Sciatic nerve (tissue), 2 donors: ENCODE measurements at regions not wholly inside any gene's neighbourhood (a gene's known extent, or its start where the extent isn't known, plus 50 kb on each side); places are given as distances from the start of the nearest gene placed in this dataset.

Experiments
- ATAC-seq: fragments of 200-7000 bp; cut with Tn5 transposase; one replicate; pipeline ENCODE4 v1.9.1; 2020; ENCODE audit warnings: mild to moderate bottlenecking, moderate library complexity
- DNase-seq: peaks from one replicate; pipeline ENCODE4 v3.0.0-alpha.2; 2020; ENCODE audit warnings: low spot score
- intact Hi-C: fragments of 100-400 bp; cut with DNase I; formaldehyde crosslinking; loops from one replicate; pipeline ENCODE4 v1.14.2; 2022
- donor health status: DM: no; HTN: no; CAD: no.
- donor health status: DM: no; HTN: no; CAD: no.

DNA sequence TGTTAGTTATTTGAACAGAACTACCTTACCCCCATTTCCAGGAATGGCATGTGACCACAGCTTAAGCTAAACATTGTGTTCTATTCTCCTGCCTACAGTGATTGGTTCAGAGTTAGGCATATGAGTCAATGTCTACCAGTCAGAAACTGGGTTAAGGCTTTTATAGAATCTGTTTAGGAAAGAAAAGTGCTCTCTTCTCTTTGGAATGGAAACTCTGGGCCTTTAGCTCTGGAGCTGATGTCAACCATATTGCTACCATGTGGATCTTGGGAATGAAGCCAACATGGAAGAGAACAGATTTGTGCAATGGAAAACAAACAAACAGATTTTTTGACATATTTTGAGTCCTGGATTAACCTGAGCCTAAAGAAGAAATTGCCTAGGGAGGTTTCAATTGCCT, 488.9 kb upstream of the TNC start:
- intact Hi-C loops: no loop called here
- no peak for ATAC-seq
- no peak for DNase-seq

DNA sequence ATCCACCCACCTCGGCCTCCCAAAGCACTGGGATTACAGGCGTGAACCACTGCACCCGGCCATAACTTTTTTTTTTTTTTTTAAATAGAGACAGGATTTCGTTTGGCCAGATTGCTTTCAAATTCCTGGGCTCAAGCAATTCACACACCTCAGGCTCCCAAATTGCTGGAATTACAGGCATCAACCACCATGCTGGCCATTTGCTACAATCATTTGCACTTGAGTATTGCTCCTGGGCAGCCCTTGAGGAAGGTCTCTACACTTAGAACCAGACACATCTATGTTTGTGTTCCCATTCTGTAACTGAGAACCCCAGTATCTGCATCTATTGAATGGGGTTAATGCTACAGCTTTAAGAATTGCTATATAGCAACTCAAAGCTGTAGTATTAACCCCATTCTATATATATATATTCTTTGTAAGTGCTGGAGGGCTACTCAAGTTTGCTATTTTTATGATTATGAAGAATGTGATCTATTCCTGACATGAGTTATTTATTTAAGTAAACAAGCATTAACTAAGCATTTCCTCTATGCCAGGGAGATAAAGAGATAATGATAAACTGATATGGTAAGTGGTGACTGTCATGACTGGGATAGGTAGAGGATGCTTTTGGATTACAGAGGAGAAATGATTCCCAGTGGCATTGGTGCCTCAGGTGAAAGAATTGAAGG, 496.5 kb upstream of the TNC start:
- no peak for DNase-seq
- no peak for ATAC-seq
- intact Hi-C loops: no loop called here

DNA sequence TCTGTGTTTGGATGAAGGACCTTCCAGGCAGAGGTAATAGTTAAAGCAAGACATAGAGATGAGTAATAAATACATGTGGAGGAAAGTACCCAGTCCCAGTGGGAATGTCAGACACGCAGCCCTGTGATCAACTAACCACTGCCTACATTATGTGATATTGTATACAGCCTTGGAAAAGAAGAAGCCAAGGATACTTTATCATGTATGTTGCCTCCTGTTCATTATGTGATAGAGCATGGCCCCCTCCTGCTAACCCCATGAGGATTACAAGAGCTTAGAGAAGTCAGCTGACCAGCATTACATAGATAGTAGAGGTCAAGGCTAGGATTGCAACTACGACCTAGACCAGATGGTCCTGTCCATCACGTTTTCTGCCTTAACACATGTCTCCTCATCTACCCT, 497.0 kb upstream of the TNC start:
- intact Hi-C loops: no loop called here
- ATAC-seq: no peak
- DNase-seq: no peak

DNA sequence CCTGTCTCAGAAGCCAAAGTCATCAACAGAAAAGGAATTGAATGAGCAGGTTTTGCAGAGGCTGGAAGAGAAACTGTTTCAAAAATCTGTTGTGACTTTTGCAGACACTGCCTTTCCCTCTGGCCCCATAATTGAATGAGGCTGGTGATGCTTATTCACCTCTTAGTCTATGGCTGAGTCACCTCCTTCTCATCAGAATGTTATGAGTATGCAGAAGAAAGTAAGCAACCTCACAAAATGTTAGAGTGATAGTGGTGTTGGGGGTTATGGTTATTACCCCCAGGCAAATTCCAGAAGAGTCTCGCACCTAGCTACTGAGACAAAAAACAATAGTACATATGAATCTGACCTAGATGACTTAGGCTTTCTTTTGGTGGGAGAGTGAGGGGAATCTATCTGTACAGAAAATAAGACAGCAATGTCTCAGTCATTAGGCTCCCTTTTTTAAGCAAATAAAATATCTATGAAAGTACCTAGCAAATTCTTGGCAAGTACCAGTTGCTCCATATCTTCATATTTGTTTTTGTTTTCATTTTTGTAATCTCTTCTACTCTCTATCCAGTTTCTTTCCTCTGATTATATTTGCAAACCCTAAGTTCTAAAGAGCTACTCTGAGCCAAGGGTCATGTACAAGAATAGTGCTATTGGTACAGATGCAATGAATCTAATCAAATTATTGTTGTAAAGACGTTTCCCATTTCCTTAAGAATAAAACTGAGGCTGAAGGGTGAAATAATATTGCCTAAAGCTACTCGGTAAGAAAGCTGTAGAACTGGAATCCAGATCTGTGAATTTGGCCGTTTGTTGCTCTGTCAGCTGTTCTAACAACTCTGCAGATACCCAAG, 498.1 kb upstream of the TNC start:
- DNase-seq (no peak), ATAC-seq (no peak)
- intact Hi-C loops: no loop called here

DNA sequence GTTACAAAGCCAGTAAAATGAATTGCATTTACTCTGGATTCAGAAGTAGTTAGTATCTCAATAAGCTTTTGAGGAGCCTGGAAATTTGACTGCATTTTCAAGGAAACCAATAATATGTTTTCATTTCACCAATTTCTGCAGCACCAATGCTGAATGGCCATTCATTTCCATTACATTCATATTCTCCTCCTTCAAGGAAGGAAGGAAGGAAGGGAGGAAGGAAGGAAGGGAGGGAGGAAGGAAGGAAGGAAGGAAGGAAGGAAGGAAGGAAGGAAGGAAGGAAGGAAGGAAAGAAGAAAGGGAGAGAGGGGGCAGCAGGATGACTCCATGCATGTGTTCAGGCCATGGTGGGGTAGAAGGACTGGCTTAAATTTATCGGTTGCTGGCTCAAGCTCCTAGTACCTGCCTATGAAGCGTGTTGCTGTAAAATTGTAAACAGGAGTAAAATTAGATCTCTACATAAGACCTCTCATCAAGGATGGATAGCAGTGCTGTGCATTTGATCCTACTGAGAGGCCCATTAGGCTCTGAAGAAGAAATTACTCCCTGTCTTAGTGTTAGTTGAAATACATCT, 498.8 kb upstream of the TNC start:
- intact Hi-C loops: no loop called here
- DNase-seq (no peak), ATAC-seq (no peak)

DNA sequence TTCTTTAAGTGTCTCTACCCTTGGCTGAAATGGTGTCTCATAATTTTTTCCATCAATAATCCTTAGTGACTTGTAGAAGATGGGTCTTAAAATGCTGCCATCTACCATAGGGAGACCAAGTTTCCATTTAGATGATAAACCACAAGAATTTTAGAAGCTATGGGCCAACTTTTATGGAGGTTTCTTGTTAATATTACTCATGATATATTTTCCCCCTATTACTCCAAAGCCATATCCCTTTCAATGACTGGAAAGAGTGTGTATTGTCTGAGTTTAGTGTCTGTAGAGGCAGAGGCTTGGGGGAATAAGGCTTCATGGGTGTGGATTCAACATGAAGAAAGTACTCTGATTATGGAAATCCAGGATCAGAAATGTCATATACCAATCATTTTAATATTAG, 507.3 kb upstream of the TNC start:
- ATAC-seq (no peak), DNase-seq (no peak)
- intact Hi-C loops: no loop called here

DNA sequence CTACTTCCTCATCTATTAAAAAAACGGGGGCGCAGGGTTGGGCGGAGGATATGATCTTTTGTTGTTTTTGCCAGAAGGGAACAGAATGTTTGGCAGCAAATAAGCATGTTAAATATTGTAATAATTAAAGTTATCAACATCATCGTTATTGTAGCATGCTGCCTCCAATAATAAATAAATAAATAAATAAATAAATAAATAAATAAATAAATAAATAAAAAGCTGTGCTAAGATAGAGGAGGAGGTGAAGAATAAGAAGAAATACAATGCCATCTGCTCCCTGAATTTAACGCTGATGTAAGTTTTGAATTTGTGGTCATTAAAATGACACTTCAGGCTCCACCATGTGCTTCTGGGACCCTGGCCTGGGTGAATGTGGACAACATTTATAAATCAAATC, 508.0 kb upstream of the TNC start:
- intact Hi-C loops: no loop called here
- ATAC-seq (no peak), DNase-seq (no peak)

DNA sequence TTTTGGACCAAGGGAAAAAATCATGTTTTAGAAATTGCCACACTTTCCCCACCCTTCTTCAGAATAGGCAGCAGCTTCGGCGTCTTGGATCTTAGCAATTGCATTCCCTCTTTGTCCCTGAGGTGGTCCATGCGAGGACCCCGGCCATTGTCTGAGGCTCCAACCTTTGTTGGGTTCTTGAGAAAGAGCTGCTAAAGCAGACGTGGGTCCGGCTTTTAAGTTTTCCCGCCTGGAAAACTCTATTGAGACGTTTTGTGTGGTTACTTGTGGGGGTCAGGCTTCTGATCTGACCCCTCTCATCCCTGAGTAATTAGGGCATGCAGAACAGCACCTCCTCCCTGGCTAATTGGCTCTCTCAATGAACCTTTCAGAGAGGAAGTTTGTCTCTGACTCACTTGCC, 509.6 kb upstream of the TNC start:
- ATAC-seq: no peak
- DNase-seq: no peak
- intact Hi-C loops: no loop called here

DNA sequence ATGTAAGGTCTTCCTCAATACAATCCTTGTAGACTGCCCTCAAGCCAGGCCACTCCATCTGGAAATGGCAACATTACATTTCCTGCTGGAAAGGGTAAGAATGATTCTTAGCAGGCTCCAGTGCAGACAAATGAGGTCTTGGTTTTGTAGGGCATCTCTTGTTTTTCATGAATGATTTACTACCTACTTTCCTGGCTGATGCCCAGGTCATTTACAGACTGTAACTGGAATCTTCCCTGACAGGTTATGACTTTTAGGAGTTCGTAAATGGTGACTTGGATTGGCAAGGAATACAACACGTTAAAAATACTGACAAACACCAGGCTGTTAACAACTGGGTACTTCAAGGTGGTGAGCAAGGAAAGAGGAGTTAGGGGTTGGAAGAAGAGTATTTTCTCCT, 510.5 kb upstream of the TNC start:
- ATAC-seq: no peak
- DNase-seq: no peak

DNA sequence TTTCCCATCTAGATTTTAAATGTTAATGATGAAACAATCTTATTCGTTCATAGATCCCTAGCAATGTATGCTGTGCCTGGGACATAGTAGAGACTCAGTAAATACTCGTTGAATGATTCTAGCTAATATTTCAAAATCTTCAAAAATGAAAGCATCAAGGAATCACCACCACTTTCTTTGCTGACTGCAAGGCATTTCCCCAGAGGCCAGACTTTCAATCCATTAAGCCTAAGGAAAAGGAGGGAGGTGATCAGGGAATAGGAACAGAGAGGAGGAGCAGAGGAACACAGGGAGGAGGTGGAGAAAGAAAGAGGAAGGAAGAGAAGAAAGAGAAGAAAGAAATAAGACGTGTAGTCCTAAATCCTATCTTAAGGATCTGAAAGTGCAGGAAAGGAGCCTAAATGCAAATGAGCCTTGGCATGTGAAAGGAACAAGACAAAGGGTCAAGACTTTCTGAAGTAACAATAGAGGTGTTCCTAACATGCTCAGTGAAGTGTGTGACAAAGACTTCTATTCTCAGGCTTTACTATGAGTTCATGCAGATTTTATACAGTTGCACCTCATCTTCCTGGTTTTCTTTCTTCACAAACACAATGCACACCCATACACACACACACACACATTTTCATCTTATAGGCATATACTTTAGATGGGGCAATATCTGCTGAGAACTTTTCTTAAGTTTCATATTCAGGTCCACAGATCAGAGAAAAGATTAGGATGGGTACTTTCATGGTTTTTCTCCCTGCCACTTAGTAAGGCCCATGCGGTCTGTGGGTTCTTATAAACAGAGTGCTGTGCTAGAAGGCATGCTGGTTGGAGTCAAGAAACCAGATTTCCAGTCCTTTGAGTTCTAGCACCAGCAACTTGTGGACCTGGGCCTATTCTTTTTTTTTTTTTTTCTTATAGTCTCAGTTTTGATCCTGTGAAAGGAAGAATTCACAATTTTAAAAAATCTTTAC, 512.2 kb upstream of the TNC start:
- ATAC-seq (no peak), DNase-seq (no peak)
- intact Hi-C loops: no loop called here

More for the DNA sequence above, 510.5 kb upstream of the TNC start:
- intact Hi-C loops: no loop called here

DNA sequence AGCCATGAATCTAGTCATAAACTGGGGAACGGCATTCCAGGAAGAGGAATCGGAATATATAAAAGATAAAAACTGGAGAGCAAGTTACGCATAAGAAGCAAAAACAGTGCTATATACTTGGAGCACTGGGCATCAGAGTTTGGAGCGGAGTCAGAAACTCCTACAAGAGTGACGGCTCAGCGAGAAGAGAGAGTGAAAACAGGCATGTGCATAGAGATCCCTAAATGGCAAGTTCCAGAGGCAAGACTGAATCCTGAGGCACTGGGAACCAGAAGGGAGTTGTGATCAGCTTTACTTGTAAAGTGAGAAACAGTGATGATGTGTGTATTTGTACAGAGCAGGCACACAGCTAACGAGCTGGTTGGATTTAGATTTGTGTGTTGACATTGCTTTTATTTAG, 514.4 kb upstream of the TNC start:
- no peak for DNase-seq
- intact Hi-C loops: no loop called here
- ATAC-seq: no peak

DNA sequence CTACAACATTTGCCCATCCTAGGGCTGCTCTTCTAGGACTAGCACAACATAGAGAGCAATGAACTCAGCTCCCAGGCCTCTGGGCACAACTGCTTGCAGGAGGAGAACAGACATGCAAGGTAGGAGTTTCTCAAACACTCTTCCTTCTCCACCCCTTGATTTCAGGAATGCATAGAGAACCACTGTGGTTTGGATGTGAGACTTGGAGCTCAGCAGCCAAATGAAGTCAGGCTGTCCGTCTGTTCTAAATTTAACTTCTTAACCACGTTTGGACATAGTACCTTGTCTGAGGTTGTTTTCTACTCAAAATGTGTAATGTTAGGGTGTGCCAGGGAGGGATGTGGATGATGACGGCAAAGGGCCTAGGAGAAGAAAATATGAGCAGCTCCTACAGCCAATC, 515.1 kb upstream of the TNC start:
- intact Hi-C loops: no loop called here
- DNase-seq (no peak), ATAC-seq (peak; percentile 34)

DNA sequence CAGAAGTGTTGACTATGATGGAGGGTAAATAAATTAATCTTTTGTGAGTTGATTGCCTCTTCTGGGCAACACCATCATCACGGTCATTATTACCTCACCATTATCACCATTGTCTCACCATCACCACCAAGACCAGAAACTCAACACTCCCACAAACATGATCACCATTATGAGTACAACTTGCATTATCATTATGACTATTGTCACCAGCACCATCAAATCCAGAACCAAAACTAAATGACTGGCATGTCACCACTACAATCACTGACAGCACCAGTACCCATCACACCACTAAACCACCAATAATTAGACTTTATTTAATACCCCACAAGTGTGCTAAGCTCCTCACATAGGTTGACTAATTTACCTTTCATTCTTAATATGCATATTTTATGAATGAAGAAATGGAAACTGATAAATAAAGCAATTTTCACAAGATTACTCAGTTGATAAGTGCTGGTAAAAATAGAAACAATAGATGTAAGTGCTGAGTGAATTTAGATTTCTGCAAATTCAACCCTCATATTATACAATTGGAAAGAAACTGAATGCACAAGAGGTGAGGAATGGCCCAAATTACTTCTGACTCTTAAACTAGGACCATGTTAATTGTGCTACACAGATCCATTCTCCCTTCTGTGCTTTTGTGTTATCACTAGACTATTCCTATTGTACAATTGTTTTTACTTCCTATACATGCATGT, 517.8 kb upstream of the PAPPA start:
- intact Hi-C loops: no loop called here
- no peak for DNase-seq
- no peak for ATAC-seq

DNA sequence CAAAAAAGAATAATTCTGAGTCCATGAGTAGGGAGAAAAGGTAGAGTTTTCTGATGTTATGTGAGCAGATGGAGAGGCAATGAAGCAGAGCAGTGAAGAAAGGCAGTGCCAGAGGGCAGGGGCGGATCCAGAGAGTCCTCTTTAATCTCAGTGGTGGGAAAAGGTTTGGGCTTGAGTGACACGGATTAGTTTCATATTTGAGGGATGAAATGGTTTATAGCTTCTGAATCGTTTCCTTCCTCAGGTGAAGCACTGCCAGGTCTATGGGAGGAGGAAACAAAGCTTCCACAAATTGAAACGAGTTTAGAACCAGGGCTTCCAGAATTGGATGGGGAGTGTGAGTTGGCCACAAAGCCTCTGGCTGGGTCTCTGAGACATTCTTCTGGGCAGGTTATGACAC, 517.0 kb upstream of the PAPPA start:
- ATAC-seq: no peak
- intact Hi-C loops: no loop called here

DNA sequence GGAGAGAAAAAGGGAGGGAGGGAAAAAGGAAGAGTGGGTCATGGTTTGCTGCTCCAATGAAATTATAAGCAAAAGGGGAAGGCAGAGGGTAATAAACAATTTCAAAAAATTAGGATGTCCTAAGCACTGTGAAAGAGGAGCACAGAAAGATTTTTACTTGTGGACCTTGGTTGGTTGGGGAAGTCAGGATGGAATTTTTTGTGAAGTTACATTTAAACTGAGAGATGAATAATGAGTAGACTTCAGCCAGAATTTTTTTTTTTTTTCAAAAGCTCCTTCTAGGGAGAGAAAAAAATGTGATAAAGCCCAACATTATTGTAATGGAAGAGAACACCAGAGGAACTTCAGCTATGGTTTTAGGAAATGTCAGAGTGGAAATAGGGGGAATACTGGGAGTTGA, 515.9 kb upstream of the PAPPA start:
- intact Hi-C loops: no loop called here
- ATAC-seq (no peak), DNase-seq (no peak)

More for the DNA sequence above, 517.0 kb upstream of the PAPPA start:
- no peak for DNase-seq

DNA sequence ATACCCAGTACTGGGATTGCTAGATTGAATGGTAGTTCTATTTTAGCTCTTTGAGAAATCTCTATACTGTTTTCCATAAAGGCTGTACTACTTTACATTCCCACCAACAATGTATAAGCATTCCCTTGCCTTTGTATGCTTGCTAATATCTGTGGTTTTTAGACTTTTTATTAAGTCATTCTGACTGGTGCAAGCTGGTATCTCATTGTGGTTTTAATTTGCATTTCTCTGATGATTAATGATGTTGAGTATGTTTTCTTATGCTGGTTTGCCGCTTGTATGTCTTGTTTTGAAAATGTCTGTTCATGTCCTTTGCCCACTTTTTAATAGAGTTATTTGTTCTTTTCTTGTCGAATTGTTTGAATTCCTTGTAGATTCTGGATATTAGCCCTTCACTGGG, 512.7 kb upstream of the PAPPA start:
- intact Hi-C loops: no loop called here
- ATAC-seq (no peak), DNase-seq (no peak)

DNA sequence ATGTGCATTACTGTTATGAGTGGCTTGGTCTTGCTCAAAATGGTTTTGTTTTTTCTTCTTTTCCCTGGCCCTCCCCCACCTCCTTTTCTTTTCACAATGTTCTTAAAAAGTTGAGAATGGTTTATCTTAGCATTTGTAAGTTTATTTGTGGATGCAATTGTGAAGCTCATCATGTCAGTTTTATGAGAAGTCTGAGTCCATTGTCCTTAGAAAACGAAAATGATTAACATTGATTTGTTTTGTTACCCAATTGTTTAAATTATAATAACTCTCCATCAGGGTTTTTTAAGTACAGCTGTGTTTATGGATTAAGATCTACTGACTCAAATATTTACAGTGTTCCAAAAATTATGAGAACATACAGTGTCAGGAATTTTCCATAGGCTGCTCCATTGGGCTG, 511.3 kb upstream of the PAPPA start:
- no peak for DNase-seq
- no peak for ATAC-seq
- intact Hi-C loops: no loop called here

DNA sequence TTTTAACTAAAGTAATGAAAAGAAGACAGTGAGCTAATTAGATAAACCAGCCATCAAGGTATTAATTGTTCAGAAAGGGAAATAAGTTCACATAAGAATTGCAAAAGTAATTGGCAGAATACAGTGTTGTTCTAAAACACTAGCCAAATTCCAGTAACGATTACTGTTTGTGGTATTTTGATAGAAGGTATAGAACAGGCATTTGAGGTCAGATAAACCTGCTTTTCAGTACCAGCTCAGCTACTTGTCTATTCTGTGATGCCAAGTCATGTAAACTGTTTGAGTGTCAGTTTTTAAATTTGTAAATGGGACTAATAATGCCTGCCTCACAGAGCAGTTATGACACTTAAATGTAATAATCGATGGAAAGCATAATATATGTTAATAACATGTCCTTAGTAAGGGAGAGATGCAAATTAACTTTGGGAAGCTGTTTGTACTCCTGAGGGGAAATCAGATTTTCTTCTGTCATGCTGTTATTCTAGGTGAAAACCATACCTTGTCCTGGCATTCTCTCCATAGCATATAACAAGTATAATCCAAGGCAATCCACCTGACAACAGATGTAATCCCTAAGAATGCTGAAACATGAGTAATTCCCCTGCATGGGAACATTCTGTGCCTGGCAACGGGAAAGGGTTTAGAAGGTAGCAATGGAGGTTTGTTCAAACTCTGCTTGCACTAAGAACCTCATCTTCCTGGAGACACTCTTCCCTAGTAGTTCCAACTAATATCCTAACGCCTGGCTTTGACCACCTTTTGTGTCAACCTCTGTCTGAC, 509.5 kb upstream of the PAPPA start:
- no peak for ATAC-seq
- intact Hi-C loops: no loop called here

More for the DNA sequence above, 509.5 kb upstream of the PAPPA start:
- DNase-seq: no peak
